NCI-H128 (cell line): ENCODE measurements at regions not wholly inside any gene's neighbourhood (a gene's known extent, or its start where the extent isn't known, plus 50 kb on each side); places are given as distances from the start of the nearest gene placed in this dataset.

Experiments
- DNase-seq: peaks from one replicate; lab custom pipeline; 2025; ENCODE audit not compliant: unreplicated experiment; lab: John Stamatoyannopoulos, UW

DNA sequence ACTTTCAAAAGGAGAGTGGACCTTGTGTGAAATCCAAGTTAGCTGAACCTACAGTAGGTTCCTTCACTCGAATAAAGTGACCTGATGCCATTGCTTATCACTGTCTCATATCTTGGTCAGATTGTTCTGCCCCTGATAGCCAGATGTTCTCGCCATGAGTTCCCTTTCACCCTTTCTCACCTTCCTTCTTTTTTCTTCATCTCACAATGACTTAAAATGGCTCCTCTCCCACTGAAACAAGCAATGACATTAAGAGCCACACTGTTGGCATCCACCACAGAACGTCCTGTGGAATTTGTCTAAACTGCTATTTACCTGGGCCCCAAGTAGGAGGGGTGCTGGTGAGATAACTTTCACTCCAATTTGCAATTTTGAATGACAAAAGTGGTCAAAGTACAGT is 227.6 kb upstream of the PPP1R2C start:
- DNase-seq, result no peak

DNA sequence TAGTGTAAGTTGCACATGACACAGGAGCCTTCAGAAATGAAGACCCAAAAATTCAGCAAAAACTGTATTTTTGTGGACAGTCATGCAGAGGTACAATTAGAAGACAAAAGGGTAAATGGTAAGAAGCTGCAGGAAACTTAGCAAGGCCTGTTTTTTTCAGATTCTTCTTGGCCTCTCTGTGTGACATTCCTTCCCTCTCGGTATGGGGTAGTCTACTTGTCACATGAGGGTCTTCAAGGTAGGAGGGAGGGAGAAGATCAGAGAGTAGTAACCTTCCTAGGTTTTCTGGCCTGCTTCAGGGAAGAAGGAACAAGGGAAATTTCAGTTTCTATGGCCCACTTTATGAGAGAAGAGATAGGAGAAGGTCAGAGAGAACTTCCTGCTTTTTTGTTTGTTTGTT is 230.4 kb upstream of the PPP1R2C start:
- no peak for DNase-seq

DNA sequence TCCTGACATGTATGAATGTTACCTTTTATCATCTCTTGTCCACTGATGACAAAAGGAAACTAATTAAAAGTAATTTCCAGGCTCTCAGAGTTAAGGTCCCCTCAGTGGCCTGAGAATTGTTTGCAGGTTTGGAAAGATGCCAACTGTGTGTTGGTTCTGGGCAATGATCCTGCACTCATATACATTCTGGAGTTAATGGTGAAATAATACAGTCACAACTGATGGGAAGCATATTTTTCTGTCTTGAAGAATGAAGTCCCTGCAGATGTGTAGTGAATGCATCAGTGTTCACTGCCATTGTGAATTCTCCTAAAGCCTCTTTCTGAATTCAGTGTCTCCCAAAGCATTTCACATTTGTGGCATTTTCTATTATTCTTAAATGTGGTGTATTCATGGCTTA is 238.1 kb upstream of the PPP1R2C start:
- DNase-seq, result no peak

DNA sequence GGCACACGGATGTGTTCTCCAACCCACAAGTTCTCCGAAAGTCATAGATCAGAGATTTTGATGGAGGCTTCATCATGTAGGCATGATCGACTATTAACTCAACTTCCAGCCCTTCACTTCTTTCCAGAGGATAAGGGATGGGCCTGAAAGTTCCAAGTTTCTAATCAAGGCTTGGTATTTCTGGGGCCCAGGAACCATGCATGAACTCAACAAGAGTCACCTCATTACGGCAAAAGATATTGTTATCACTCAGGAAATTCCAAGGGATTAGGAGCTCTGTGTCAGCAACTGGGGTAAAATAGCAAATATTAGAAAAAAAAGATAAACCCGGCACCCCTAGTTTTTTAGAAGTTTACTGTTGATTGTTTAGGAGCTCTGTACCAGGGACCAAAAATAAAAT is 240.1 kb upstream of the PPP1R2C start:
- DNase-seq, result no peak

DNA sequence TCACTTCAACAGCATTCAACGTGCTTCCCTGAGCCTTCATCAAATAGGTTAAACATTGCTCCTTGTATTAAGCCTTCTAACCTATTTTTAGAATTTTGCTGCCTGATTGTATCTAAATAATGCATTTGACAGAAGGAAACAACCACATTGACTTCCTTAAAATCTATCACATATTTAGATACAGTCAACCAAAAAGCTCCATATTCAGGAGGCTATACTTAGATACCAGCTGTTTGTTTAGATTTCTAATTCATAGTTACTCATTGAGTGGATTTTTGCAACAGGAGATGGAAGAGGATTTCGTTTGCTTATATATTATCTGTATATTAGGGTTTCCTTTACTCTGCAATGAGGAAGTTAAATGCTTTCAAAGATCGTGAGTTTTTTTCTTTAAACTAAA is 241.1 kb upstream of the PPP1R2C start:
- DNase-seq, result no peak

DNA sequence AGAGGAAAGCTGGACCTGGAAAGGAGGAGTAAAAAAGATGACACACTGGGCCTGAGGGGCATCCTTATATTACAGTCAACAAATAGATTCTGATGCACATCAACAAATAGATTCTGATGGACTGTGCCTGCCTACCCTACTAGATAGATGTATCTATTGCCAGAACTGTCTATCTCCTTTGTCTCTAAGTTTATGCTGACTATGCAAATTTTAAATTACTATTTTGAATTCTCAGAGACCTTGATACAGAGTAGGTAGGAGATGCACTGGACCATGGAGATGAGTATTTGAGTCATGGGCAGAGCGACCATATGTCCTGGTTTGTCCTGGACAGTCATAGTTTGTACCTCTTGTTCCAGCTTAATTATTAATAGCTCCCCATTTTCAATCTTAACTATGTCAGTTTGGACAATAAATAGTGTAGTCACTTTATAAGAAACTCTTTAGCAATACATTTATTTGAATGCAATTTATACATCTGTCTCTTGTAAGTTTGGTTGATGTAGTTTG is 247.9 kb upstream of the PPP1R2C start:
- no peak for DNase-seq

DNA sequence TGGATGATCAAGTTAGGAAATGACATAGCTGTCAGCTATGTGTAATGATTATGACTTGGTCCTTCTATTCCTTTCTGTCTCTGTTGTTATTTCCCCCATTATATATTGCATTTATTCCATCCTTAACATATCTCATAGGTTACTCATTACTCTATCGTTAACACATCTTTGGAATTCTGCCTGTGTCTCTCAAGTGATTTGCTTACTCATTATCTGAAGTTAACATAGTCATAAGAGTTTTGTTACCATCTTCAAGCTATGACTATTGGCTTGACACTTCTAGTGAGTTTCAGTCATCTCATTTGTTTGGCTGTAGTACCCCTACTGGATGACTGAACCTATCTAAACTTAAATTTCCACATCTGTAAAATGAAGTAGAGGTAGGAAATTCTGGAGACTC is 286.1 kb upstream of the PPP1R2C start:
- DNase-seq, result no peak

DNA sequence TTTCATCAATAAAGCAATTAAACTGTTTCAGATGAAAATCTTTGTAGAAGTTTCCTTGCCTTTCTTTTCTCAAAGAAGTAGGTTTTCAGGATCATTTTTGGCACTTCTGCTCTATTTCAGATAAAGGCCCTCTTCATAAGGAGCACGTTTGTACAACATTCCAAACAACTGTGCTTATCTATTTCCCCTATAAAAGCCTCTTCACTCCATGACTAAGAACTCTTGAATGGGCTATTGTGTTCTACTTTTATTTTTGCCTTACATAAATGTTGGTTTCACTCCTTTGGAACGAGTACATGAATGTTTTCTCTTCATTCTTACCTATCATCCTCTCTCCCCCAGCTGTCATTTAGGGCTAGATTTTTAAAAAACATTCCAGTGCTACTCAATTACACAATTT is 288.0 kb upstream of the PPP1R2C start:
- DNase-seq, result no peak

DNA sequence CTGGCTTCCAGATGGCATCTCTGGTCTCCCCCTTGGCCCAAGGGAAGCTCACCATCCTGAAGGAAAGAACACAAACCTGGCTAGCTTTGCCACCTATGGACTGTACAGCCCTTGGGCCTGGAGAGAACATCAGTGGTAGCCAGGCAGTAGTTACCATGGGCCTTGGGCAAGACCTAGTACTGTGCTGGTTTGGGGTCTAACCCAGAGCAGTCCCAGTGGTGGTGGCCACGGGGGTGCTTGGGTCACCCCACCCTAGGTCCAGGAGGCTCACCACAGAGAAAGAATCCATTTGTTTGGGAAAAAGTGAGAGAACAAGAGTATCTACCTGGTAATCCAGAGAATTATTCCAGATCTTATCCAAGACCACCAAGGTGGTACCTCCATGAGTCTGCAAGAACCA is 290.7 kb upstream of the PPP1R2C start:
- no peak for DNase-seq

DNA sequence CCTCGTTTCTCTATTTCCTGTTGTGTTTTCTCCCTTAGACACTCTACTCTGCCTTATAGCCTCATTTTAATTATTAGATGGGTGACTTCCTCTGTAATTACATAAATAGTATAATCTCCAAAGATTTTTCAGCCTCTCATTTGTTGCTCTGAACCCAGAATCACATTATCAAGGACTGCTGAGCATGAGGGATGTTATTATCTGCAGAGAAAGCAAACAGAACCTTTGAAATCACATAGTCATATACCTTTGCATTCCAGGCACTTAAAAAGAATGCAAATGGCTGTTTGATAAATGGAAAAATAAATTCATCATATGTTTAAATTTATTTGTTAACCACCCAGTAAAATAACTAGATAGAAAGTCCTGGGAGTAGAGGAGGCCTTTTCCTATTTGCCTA is 305.1 kb upstream of the PPP1R2C start:
- DNase-seq, result no peak

DNA sequence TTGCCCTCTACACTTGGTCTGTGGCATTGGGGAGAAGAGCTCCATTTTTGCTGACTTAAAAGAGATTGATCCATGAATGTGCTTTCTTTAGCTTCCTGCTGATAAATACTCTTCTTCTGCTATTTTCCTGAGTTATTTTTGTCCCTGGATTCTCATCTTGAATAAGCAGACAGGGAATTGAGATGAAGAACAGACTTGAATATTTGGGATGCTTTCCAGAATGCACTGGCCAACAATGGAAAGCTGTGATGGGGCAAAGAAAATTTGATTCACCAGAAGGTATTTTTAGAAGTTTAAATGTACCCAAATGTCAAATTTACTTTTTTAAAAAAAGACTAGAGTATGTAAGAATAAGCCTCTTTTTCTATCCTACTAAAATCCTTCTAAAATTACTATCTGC is 309.9 kb upstream of the PPP1R2C start:
- no peak for DNase-seq

DNA sequence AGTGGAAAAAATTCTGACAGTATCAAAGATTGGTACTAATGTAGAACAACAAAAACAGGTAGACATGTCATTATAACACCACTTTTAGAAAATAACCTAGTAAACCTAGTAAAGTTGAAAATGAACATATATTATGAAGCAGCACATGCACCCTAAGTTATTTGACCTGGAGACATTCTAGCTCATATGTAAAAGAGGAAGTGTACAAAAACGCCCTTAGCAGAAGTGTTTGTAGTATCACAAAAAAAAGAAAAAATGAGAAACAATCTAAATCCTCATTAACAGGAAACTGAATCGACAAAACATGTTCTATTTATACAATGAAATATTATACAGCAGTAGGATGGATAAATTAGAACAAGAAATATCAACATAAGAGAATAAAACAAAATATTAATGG is 318.9 kb upstream of the PPP1R2C start:
- DNase-seq, result no peak

DNA sequence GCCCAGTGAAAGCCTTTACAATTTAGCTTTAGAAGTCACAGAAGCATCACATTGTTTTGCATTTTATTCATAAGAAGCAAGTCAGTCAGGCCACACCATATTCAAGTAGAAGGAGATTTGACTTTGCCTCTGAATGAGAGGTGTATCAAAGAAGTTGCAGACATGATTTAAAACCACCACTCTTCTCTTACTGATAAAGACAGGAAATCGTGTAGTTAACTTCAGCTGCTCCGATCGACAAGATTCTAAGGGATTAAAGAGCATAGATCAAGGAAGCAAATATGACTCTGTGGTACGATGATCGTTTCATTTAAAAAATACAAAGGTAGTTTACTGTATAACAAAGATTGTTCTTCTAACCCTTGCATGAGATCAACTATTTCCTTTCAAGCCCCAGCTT is 328.0 kb upstream of the PPP1R2C start:
- no peak for DNase-seq

DNA sequence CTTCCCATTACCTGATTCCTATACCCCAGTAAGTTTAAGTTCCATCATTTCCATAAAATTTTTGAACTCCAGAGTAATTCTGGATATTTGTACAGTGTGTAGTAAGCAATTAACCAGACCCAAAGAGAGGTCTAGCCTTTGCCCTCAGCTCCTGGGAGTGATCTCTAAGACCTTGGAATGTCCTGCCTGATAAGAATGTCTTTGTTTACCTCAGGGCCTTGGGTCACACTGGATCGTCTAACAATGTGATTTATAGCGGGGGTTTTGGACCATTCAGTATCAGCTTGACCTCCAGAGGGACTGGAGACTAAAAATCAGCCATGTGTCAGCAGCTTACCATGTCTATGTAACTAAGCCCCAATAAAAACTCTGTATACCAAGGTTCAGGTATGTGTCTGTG is 330.9 kb upstream of the PPP1R2C start:
- DNase-seq, result no peak

DNA sequence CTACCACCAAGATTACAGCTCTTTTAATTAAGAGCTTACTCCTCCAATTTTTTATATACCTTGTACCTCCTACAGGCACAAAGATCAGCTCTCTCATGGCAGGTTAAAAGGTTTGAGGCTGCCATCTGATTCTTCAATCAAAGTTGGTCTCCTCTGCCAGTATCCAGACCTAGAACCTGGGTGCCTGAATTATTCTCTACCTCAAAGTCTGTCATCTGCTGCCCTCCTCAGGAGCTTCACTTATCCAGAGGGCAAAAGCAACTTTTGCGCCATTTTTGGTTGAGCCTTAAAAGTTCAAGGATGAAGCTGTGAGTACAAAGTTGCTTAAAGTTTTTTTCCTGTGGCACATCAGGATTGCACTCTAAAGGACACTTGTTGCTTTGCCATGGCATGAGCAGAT is 343.7 kb upstream of the PPP1R2C start:
- DNase-seq, result no peak

DNA sequence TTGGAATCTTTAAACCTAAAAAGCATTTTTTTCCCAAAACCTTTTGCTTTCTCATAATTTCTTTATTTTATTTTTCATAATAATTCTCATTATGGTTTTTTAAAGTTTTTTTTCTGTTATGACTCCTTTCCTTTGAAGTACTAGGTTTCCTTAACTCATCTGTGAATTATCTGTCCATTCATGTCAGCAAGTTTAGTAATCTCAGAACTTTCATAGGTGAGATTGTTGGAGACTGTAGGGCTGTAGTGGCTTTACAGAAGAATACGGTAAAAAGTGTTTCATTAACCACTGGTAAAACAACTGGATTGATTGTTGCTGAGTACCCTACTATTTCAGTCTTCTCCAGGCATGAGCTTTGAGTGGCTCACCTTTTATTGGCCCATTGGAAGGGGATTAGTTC is 361.7 kb upstream of the PPP1R2C start:
- DNase-seq, result no peak

DNA sequence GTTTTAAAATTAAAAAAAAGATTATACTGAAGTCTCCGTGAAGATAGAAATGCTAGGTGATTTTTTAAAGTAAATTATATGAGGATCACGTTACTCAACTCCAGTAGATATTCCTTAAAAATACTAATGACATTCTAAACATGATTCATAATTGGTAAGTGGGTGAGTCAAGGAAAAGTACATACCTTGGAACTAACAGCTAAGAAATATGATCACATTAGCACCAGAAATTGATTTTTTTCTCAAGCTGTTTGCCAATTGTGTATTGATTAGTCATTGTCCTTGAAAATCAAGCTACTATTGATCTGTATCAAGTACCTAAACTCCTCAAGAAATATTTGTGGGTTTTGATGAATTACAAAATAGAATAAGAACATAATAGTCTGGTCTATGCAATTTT is 362.6 kb upstream of the PPP1R2C start:
- no peak for DNase-seq

DNA sequence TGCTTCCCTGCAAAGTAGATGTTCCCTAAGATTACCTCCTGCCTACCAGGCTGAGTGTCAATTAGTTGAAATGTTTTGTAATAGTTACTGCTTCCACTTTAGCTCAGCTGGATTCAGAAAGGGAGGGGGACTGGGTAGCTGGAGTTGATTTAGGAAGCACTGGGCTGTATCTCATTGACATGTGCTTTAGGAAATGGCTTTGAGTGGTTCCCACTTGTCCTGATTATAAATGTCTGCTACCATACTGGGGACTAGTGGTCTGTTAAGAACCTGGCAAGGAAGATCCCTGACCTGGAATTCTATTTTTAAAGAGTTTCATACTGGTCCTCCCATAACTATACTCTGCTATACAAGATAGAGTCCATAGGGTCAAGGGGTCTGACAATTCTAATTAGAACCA is 363.9 kb upstream of the PPP1R2C start:
- no peak for DNase-seq

DNA sequence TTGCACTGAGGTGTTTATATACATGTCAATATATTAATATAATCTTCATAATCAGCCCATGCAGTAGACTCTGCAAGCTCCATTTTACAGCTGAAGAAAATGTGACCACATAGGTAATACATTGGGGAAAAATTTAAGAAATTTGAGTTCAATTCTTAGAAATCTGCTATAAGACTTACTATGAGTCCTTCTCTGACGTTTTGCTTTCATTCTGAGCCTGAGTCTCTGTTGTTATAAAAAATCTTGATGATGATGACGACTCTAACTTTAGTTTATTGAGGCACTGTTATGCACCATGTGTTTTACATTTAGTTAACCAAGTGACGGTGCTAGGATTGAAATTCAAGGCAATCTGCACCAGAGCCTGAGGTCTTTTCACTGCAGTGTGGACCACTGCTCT is 370.3 kb upstream of the PPP1R2C start:
- no peak for DNase-seq

DNA sequence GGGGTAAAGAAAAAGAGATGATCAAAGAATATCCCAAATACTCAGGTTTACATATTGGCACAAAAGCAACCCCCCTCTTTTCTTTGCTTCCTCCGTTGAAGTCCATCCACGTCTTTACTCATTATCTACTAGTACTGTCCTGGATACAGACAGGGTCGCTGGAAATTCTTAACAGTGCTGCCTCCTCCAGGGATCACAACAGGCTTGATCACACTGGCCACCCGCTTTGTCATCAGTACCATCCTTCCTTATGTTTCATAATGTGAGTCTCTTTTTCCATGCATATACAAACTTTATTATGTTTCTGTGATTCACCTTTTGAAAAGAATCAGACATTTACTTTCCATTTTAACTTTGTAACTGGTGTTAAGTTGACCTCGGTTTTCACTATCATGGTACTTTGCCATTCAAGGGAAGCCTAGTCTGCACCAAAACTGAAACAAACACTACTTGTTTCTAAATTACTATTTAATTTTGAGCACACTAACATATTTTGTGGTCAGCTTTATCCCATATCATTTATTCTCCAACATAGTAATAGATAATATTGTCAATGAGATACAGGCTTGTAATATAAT is 387.5 kb upstream of the PPP1R2C start:
- DNase-seq, result no peak

DNA sequence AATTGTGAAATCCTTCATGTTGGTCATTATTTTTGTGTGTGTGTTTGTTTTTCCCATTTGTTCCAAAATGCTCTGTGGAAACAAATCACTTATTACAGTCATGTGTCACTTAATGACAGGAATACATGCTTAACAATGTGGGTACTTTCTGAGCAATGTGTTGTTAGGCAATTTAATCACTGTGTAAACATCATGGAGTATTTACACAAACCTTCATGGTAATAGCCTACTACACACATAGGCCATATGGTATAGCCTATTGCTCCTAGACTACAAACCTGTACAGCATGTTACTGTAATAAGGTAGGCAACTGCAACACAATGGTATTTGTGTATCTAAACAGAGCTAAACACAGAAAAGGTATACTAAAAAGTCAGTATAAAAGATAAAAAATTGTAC is 388.9 kb upstream of the PPP1R2C start:
- DNase-seq, result peak; percentile 3

DNA sequence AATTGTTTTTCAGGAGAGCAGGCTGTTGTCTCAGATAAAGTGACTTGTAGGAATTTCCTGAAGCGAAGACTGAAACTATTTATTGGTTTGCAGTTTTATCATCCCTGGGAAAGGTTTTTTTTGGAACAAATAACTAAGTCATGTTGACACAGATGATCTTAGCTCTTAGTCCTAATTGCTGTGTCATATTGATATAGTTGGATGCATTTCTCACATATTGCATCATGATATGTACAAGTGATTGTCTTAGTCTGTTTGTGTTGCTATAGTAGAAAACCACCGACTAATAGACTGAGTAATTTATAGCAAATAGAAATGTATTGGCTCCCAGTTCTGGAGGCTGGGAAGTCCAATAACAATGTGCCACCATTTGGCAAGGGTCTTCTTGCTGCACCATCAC is 397.5 kb upstream of the PPP1R2C start:
- DNase-seq, result no peak

DNA sequence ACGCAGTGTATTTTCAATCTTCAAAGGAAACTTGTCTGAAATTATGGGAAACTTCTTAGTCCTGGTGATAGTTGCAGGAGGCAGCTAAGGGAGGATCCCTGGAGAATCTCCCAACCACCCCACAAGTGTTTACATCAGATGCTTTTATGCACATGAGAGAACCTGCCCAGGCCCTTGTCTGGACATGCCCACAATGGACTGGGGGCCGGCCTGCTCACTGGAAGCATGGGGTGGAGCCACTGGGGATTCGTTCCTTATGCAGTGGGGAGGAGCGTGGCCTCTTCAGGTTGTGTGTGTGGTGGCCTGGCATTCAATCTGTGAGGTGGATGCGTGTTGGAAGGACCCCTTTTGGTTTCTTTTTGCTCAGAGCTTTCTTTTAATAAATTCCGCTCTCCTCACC is 398.7 kb upstream of the PPP1R2C start:
- DNase-seq, result no peak

DNA sequence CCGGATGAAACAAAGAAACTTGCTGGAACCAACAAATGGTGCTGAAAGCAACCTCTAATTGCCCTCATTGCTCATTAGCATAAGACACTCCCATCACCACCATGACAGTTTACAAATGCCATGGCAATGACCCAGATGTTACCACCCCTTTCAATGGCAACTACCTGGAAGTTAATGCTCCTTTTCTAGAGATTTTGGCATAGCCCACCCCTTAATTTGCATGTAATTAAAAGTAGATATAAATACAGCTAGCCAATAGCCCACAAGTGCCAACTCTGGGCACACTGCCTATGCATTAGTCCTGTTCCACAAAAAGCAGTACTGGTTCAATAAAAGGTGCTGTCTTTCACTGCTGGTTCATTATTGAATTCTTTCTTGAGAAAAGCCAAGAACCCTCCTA is 410.3 kb upstream of the PPP1R2C start:
- DNase-seq, result no peak
